Hepatocyte (in vitro differentiated cells): ENCODE measurements at regions not wholly inside any gene's neighbourhood (a gene's known extent, or its start where the extent isn't known, plus 50 kb on each side); places are given as distances from the start of the nearest gene placed in this dataset.

Experiments
- DNase-seq: peaks from one replicate; pipeline ENCODE4 v3.0.0-alpha.2; 2016; ENCODE audit warnings: low spot score
- H2AFZ ChIP-seq: fragments of 200-600 bp; sonication (generic); 2 replicates; pipeline ENCODE4 v1.6.0; 2016; ENCODE audit warnings: antibody characterized with exemption, mild to moderate bottlenecking
- H3K27ac ChIP-seq: fragments of 200-600 bp; sonication (generic); 2 replicates; pipeline ENCODE4 v1.5.1; 2016; ENCODE audit warnings: mild to moderate bottlenecking
- H3K27me3 ChIP-seq: fragments of 200-600 bp; sonication (generic); 2 replicates; pipeline ENCODE4 v1.6.1; 2016
- H3K36me3 ChIP-seq: fragments of 200-600 bp; sonication (generic); replicated peaks from 2 replicates; pipeline ENCODE4 v1.5.1; 2016; ENCODE audit warnings: low read depth; ENCODE audit not compliant: insufficient read depth
- H3K4me1 ChIP-seq: fragments of 200-600 bp; sonication (generic); 2 replicates; pipeline ENCODE4 v1.5.1; 2016; ENCODE audit warnings: mild to moderate bottlenecking, moderate library complexity; ENCODE audit not compliant: insufficient read depth
- H3K4me2 ChIP-seq: fragments of 200-600 bp; sonication (generic); 2 replicates; pipeline ENCODE4 v1.6.0; 2016
- H3K4me3 ChIP-seq: fragments of 200-600 bp; sonication (generic); 2 replicates; pipeline ENCODE4 v1.5.1; 2016; ENCODE audit warnings: mild to moderate bottlenecking
- H3K79me2 ChIP-seq: fragments of 200-600 bp; sonication (generic); 2 replicates; pipeline ENCODE4 v1.6.0; 2017; ENCODE audit warnings: mild to moderate bottlenecking
- H3K9me2 ChIP-seq: fragments of 200-600 bp; sonication (generic); replicated peaks from 2 replicates; pipeline ENCODE4 v1.6.0; 2017; ENCODE audit warnings: mild to moderate bottlenecking; ENCODE audit not compliant: insufficient read depth
- H3K9me3 ChIP-seq: fragments of 200-600 bp; sonication (generic); 2 replicates; pipeline ENCODE4 v1.5.1; 2016; ENCODE audit warnings: low read depth, mild to moderate bottlenecking
- H4K20me1 ChIP-seq: fragments of 200-600 bp; sonication (generic); 2 replicates; pipeline ENCODE4 v1.6.0; 2016; ENCODE audit warnings: mild to moderate bottlenecking; ENCODE audit not compliant: insufficient read depth, poor library complexity, severe bottlenecking
- EZH2 ChIP-seq: fragments of 200-600 bp; sonication (generic); IDR thresholded peaks from 2 replicates; pipeline ENCODE4 v1.6.1; 2016; ENCODE audit warnings: antibody characterized with exemption, mild to moderate bottlenecking, borderline replicate concordance
- EZH2phosphoT487 ChIP-seq: fragments of 200-600 bp; sonication (generic); IDR thresholded peaks from one replicate; pipeline ENCODE4 v1.6.1; 2018; ENCODE audit warnings: antibody characterized with exemption, mild to moderate bottlenecking, low read depth, moderate library complexity; ENCODE audit not compliant: unreplicated experiment, severe bottlenecking
- WGBS: methylation state at CpG from one replicate; pipeline ENCODE4 v1.1.6; 2016; ENCODE audit warnings: low lambda C conversion rate; ENCODE audit errors: missing lambda C conversion rate; 5-methylcytosine and 5-hydroxymethylcytosine counted together
- TF ChIP-seq, protein P1 (sequence below): fragments of 200-600 bp; sonication (generic); IDR thresholded peaks from 2 replicates; pipeline ENCODE4 v1.5.1; 2016; ENCODE audit warnings: antibody characterized with exemption, mild to moderate bottlenecking; ENCODE audit not compliant: poor library complexity

DNA sequence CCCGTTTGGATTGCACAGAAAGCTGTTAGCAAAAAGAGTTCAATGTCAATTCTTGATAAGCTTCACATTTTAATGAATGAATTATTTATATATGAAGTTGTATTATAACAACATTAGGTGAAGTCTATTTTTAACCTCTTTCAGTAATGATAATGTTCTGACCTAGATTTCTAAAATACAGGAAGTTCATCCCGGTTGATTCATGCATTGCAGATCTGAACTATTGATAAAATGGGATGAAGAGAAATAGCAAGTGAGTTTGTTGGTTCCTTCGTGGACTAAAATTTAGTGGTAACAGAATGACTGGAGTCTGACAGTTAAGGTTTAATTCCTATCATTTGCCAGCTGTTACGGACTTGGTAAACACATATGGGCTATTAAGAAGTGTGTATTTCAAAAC lies 180.5 kb downstream of the PCSK1 start:
- peaks cover 3% of the 10 kb centered on the region for H3K4me1 ChIP-seq
- H3K27me3 ChIP-seq, result no peaks in the 10 kb centered on the region

DNA sequence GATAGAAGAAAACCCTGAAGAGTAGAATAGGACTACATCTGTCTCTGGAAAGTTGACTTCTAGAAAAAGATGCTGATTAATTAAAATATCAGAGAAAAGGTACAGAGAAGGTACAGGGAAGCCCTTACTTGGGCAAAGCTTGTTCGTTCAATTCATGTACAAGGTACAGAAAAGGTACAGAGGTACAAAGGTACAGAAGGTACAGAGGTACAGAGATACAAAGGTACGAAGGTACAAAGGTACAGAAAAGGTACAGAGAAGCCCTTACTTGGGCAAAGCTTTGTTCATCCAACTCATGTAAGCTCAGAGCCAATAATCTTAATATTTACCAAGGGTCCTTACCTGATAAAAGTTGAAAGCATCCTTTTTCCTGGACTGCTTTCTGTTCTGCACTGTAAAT lies 182.3 kb downstream of the PCSK1 start:
- TF ChIP-seq, protein P1, sequence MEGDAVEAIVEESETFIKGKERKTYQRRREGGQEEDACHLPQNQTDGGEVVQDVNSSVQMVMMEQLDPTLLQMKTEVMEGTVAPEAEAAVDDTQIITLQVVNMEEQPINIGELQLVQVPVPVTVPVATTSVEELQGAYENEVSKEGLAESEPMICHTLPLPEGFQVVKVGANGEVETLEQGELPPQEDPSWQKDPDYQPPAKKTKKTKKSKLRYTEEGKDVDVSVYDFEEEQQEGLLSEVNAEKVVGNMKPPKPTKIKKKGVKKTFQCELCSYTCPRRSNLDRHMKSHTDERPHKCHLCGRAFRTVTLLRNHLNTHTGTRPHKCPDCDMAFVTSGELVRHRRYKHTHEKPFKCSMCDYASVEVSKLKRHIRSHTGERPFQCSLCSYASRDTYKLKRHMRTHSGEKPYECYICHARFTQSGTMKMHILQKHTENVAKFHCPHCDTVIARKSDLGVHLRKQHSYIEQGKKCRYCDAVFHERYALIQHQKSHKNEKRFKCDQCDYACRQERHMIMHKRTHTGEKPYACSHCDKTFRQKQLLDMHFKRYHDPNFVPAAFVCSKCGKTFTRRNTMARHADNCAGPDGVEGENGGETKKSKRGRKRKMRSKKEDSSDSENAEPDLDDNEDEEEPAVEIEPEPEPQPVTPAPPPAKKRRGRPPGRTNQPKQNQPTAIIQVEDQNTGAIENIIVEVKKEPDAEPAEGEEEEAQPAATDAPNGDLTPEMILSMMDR, result no peak
- TF ChIP-seq EZH2phosphoT487, result no peak
- TF ChIP-seq EZH2, result no peak

More for the DNA sequence above, 180.5 kb downstream of the PCSK1 start:
- WGBS, result 82% methylated on average over 4 of the region's 4 CpGs
- H3K9me2 ChIP-seq, result no peaks in the 10 kb centered on the region
- TF ChIP-seq EZH2, result no peak
- TF ChIP-seq EZH2phosphoT487, result no peak
- TF ChIP-seq, protein P1, result no peak
- no peaks in the 10 kb centered on the region for H3K79me2 ChIP-seq
- H3K27ac ChIP-seq, result no peak overlapping the region
- H3K4me2 ChIP-seq, result no peak overlapping the region
- no peaks in the 10 kb centered on the region for H3K36me3 ChIP-seq
- H4K20me1 ChIP-seq, result no peaks in the 10 kb centered on the region
- H2AFZ ChIP-seq, result no peak overlapping the region
- no peak overlapping the region for H3K4me3 ChIP-seq
- H3K9me3 ChIP-seq, result no peaks in the 10 kb centered on the region
- no peak for DNase-seq

DNA sequence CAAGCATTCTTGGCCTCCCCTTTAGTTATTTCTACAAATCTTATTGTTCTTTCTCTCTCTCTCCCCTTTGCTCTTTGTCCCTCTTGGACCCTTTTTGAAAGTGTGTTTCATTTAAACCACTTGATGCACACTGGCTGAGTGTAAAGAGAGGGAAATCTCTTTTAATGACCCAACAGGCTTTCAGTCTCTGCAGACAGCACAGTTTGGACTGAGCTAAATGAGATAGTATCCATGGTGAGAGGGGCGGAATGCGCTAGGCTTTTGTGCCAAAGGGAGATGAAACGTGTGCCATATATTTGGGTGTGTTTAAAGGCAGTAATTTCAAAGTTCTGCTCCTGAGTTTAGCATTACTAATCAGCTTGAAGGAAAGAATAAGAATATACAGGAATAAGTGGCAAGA lies 184.9 kb downstream of the PCSK1 start:
- Histone ChIP-seq H3K4me3 (no peak overlapping the region), H3K4me1 (peaks cover 17% of the 10 kb centered on the region), H4K20me1 (no peaks in the 10 kb centered on the region), H3K4me2 (no peak overlapping the region), H3K27me3 (no peaks in the 10 kb centered on the region), H3K79me2 (no peaks in the 10 kb centered on the region), H3K9me2 (no peaks in the 10 kb centered on the region), H3K9me3 (no peaks in the 10 kb centered on the region), H2AFZ (no peak overlapping the region), H3K27ac (no peak overlapping the region), H3K36me3 (no peaks in the 10 kb centered on the region)
- DNase-seq, result no peak
- WGBS, result 79% methylated on average over 3 of the region's 3 CpGs
- no peak for TF ChIP-seq EZH2phosphoT487
- TF ChIP-seq EZH2, result no peak
- TF ChIP-seq, protein P1, result no peak

More for the DNA sequence above, 182.3 kb downstream of the PCSK1 start:
- no peak for DNase-seq
- Histone ChIP-seq H3K36me3 (no peaks in the 10 kb centered on the region), H3K4me3 (no peak overlapping the region), H2AFZ (no peak overlapping the region), H4K20me1 (no peaks in the 10 kb centered on the region), H3K27me3 (no peaks in the 10 kb centered on the region), H3K79me2 (no peaks in the 10 kb centered on the region), H3K27ac (no peak overlapping the region), H3K4me1 (peaks cover 11% of the 10 kb centered on the region), H3K9me3 (no peaks in the 10 kb centered on the region), H3K9me2 (no peaks in the 10 kb centered on the region), H3K4me2 (no peak overlapping the region)
- 88% methylated on average over 2 of the region's 2 CpGs for WGBS

DNA sequence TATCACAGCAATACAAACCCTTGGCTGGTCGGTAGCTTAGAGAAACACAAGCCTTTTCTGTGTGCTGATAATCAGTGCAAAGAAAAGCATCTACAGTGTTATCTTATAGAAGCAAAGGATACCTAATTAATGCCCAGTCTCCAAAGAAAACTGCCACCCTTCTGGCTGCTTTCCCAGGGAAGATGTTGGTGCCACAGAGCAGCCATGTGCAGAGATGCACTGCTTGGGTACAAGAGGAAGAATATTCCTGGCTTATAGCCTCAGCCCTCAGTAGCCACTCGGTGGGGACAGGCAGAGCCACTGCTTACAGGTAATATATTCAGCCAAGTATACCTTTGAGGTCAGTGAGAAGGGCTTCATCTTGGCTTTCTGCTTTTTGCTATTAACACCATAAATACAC lies 185.3 kb downstream of the PCSK1 start:
- Histone ChIP-seq H3K4me1 (peaks cover 17% of the 10 kb centered on the region), H3K36me3 (no peaks in the 10 kb centered on the region), H3K79me2 (no peaks in the 10 kb centered on the region), H3K27me3 (no peaks in the 10 kb centered on the region), H3K4me3 (no peak overlapping the region), H3K9me3 (no peaks in the 10 kb centered on the region), H3K4me2 (peak overlapping the region; percentile 12), H4K20me1 (no peaks in the 10 kb centered on the region), H3K9me2 (no peaks in the 10 kb centered on the region), H3K27ac (peak overlapping the region; percentile 23), H2AFZ (no peak overlapping the region)
- TF ChIP-seq, protein P1, result no peak
- TF ChIP-seq EZH2phosphoT487 (no peak), EZH2 (no peak)
- no peak for DNase-seq
- WGBS, result 65% methylated on average over 2 of the region's 2 CpGs
